EH (cell line): ENCODE measurements at regions not wholly inside any gene's neighbourhood (a gene's known extent, or its start where the extent isn't known, plus 50 kb on each side); places are given as distances from the start of the nearest gene placed in this dataset.
"Not testable (repeated sequence)": the region's sequence is repeated elsewhere in the genome, so short reads cannot be mapped to it uniquely, and the experiment has no call there.

Experiments
- DNase-seq: peaks from one replicate; pipeline ENCODE4 v3.0.0-alpha.2; 2015; ENCODE audit warnings: low read depth

GRCh38 chr19:28152195-28152594 is 1060.8 kb downstream of the UQCRFS1 start:
- no peak for DNase-seq

GRCh38 chr19:28150129-28150528 is 1062.8 kb downstream of the UQCRFS1 start:
- no peak for DNase-seq

GRCh38 chr19:28148554-28148953 is 1064.4 kb downstream of the UQCRFS1 start:
- DNase-seq, result no peak

GRCh38 chr19:28142258-28142657 is 1070.7 kb downstream of the UQCRFS1 start:
- DNase-seq, result no peak

- no peak for DNase-seq
Observed at GRCh38 chr19:28140201-28140600, 1072.8 kb downstream of the UQCRFS1 start.

GRCh38 chr19:28137772-28138171 is 1075.2 kb downstream of the UQCRFS1 start:
- DNase-seq, result no peak

GRCh38 chr19:28136796-28137195 is 1076.2 kb downstream of the UQCRFS1 start:
- DNase-seq, result no peak

- no peak for DNase-seq
Observed at GRCh38 chr19:28135825-28136224, 1077.1 kb downstream of the UQCRFS1 start.

GRCh38 chr19:28134311-28134710 is 1078.6 kb downstream of the UQCRFS1 start:
- DNase-seq, result no peak

- DNase-seq, result not testable (repeated sequence)
Observed at GRCh38 chr19:28130881-28131280, 1082.1 kb downstream of the UQCRFS1 start.

- no peak for DNase-seq
Observed at GRCh38 chr19:28130066-28130511, 1082.9 kb downstream of the UQCRFS1 start.

- DNase-seq, result no peak
Observed at GRCh38 chr19:28128341-28128740, 1084.6 kb downstream of the UQCRFS1 start.

- no peak for DNase-seq
Observed at GRCh38 chr19:28126135-28126898, 1086.6 kb downstream of the UQCRFS1 start.

GRCh38 chr19:28122734-28123133 is 1090.2 kb downstream of the UQCRFS1 start:
- no peak for DNase-seq

- DNase-seq, result no peak
Observed at GRCh38 chr19:28118235-28118634, 1094.7 kb downstream of the UQCRFS1 start.

GRCh38 chr19:28117143-28117542 is 1095.8 kb downstream of the UQCRFS1 start:
- no peak for DNase-seq

- not testable (repeated sequence) for DNase-seq
Observed at GRCh38 chr19:28116379-28116778, 1096.6 kb downstream of the UQCRFS1 start.

GRCh38 chr19:28103921-28104320 is 1109.0 kb downstream of the UQCRFS1 start:
- no peak for DNase-seq

- not testable (repeated sequence) for DNase-seq
Observed at GRCh38 chr19:28084659-28085157, 1128.2 kb downstream of the UQCRFS1 start.

GRCh38 chr19:28076628-28077027 is 1136.3 kb downstream of the UQCRFS1 start:
- no peak for DNase-seq

GRCh38 chr19:28075229-28075628 is 1137.7 kb downstream of the UQCRFS1 start:
- no peak for DNase-seq

- no peak for DNase-seq
Observed at GRCh38 chr19:28074773-28075172, 1138.2 kb downstream of the UQCRFS1 start.

GRCh38 chr19:28067882-28068281 is 1145.1 kb downstream of the UQCRFS1 start:
- DNase-seq, result no peak

- no peak for DNase-seq
Observed at GRCh38 chr19:28066988-28067387, 1146.0 kb downstream of the UQCRFS1 start.
